HepG2 (cell line): ENCODE measurements at regions not wholly inside any gene's neighbourhood (a gene's known extent, or its start where the extent isn't known, plus 50 kb on each side); places are given as distances from the start of the nearest gene placed in this dataset.
"Not testable (repeated sequence)": the region's sequence is repeated elsewhere in the genome, so short reads cannot be mapped to it uniquely, and the experiment has no call there.

Experiments used
- ATAC-seq: fragments of 200-7000 bp; cut with Tn5 transposase; 3 replicates; pipeline ENCODE4 v1.9.1; 2020; ENCODE audit warnings: mild to moderate bottlenecking, moderate library complexity
- BruUV-seq: library from RNA; stranded (reverse); fragments of 400-500 nt; replicated peaks from 2 replicates; lab custom pipeline; 2021; lab: Mats Ljungman, UMichigan
- CTCF ChIA-PET: fragments of 300-600 bp; formaldehyde crosslinking; extraction: SDS; loops from one replicate; lab custom pipeline; 2021; ENCODE audit warnings: low total read pairs, inconsistent platforms, low intra/inter-chr PET ratio; lab: Yijun Ruan, JAX
- POLR2A ChIA-PET: fragments of 350-600 bp; sonication (Branson Sonifier 250); formaldehyde crosslinking; loops from one replicate; lab custom pipeline; 2020; ENCODE audit warnings: antibody characterized with exemption, inconsistent platforms; lab: Yijun Ruan, JAX
- DNase-seq: peaks from one replicate; pipeline ENCODE4 v3.0.0-alpha.2; 2015; ENCODE audit warnings: low spot score
- FAIRE-seq: peaks from 3 replicates; lab custom pipeline; 2011; peaks lifted over from hg19 to GRCh38; lab: Jason Lieb, UNC
- H2AFZ ChIP-seq: one replicate; pipeline ENCODE4 v1.6.1; 2011; ENCODE audit warnings: low read length, inconsistent platforms
- H3K27ac ChIP-seq: fragments of 300-600 bp; 3 replicates; pipeline ENCODE4 v1.8.0; 2011; ENCODE audit warnings: mixed run types, mild to moderate bottlenecking, mixed read lengths, low read length, inconsistent platforms; ENCODE audit not compliant: insufficient read depth; ENCODE audit errors: extremely low read length
- H3K27me3 ChIP-seq, 2 experiments: fragments of 200-600 bp in 1 of 2; 2 replicates in 1 of 2; 3 replicates in 1 of 2; pipeline versions ENCODE4 v1.6.0 to v1.8.0; 2011; ENCODE audit warnings: low read length in 2 of 2, mild to moderate bottlenecking in 2 of 2, moderate library complexity in 2 of 2, inconsistent platforms in 1 of 2; ENCODE audit not compliant: insufficient read depth in 2 of 2, control insufficient read depth in 1 of 2
- H3K36me3 ChIP-seq, 2 experiments: fragments of 200-600 bp in 1 of 2; replicated peaks in 1 of 2; 2 replicates in 1 of 2; 3 replicates in 1 of 2; pipeline versions ENCODE4 v1.5.1 to v1.8.0; 2011; ENCODE audit warnings: low read length in 2 of 2, inconsistent platforms in 1 of 2; ENCODE audit not compliant: insufficient read depth in 2 of 2, control insufficient read depth in 1 of 2
- H3K4me1 ChIP-seq: 2 replicates; pipeline ENCODE4 v1.5.1; 2012; ENCODE audit warnings: low read length, inconsistent platforms; ENCODE audit not compliant: insufficient read depth
- H3K4me2 ChIP-seq: 2 replicates; pipeline ENCODE4 v1.6.0; 2011; ENCODE audit warnings: low read depth, low read length, inconsistent platforms
- H3K4me3 ChIP-seq, 3 experiments: fragments of 200-600 bp in 1 of 3; sonication (generic), shearing (Covaris generic) in 1 of 3; replicated peaks in 1 of 3; 2 replicates each; pipeline ENCODE4 v1.5.1; 2011 to 2016; ENCODE audit warnings: low read length in 3 of 3, inconsistent platforms in 2 of 3, low read depth in 2 of 3, mild to moderate bottlenecking in 2 of 3, control low read depth in 1 of 3, mixed read lengths in 1 of 3; ENCODE audit not compliant: insufficient read depth in 1 of 3
- H3K79me2 ChIP-seq: one replicate; pipeline ENCODE4 v1.6.1; 2011; ENCODE audit warnings: low read length, inconsistent platforms; ENCODE audit not compliant: insufficient read depth
- H3K9ac ChIP-seq: 2 replicates; pipeline ENCODE4 v1.6.0; 2011; ENCODE audit warnings: mild to moderate bottlenecking, low read depth, low read length, inconsistent platforms; ENCODE audit not compliant: insufficient read depth
- H3K9me3 ChIP-seq: 2 replicates; pipeline ENCODE4 v1.5.1; 2012; ENCODE audit warnings: mild to moderate bottlenecking, low read length
- H4K20me1 ChIP-seq: 2 replicates; pipeline ENCODE4 v1.6.0; 2011; ENCODE audit warnings: inconsistent platforms, mild to moderate bottlenecking, low read length, moderate library complexity; ENCODE audit not compliant: insufficient read depth
- HMG20A ChIP-seq: IDR thresholded peaks from 2 replicates; pipeline ENCODE4 v1.6.1; 2016; ENCODE audit warnings: borderline replicate concordance
- MEIS1 ChIP-seq: sonication (generic); formaldehyde crosslinking; IDR thresholded peaks from 2 replicates; pipeline ENCODE4 v1.9.0; 2021; ENCODE audit warnings: mild to moderate bottlenecking, missing genetic modification reagents, moderate library complexity, borderline replicate concordance
- NFRKB ChIP-seq: fragments of 450-650 bp; IDR thresholded peaks from 2 replicates; pipeline ENCODE4 v1.6.1; 2017
- SMAD1 ChIP-seq: sonication (generic); formaldehyde crosslinking; IDR thresholded peaks from 2 replicates; pipeline ENCODE4 v1.4.0; 2020; ENCODE audit warnings: missing genetic modification reagents, low read depth, mild to moderate bottlenecking, borderline replicate concordance
- SMAD3 ChIP-seq: sonication (generic); formaldehyde crosslinking; IDR thresholded peaks from 2 replicates; pipeline ENCODE4 v1.4.0; 2020; ENCODE audit warnings: missing genetic modification reagents
- ZBTB20 ChIP-seq: sonication (generic); formaldehyde crosslinking; IDR thresholded peaks from 2 replicates; pipeline ENCODE4 v1.8.1; 2023; ENCODE audit warnings: missing genetic modification reagents, low read depth, mild to moderate bottlenecking, borderline replicate concordance
- ZFP1 ChIP-seq: IDR thresholded peaks from 2 replicates; pipeline ENCODE4 v1.6.1; 2016
- ZNF446 ChIP-seq: sonication (generic); formaldehyde crosslinking; IDR thresholded peaks from 2 replicates; pipeline ENCODE4 v1.5.0; 2020; ENCODE audit warnings: mild to moderate bottlenecking, missing genetic modification reagents
- ZNF703 ChIP-seq: sonication (generic); formaldehyde crosslinking; IDR thresholded peaks from 2 replicates; pipeline ENCODE4 v1.5.1; 2020; ENCODE audit warnings: missing genetic modification reagents, mild to moderate bottlenecking, moderate library complexity, borderline replicate concordance
- ZNF761 ChIP-seq: sonication (generic); formaldehyde crosslinking; conservative IDR thresholded peaks from 2 replicates; pipeline ENCODE4 v1.4.0; 2020; ENCODE audit warnings: mild to moderate bottlenecking, missing genetic modification reagents
- WGBS: methylation state at CpG from one replicate; pipeline ENCODE4 v1.1.6; 2017; ENCODE audit warnings: low lambda C conversion rate; 5-methylcytosine and 5-hydroxymethylcytosine counted together
- in situ Hi-C: cut with HindIII; loops from 2 replicates; pipeline ENCODE4 v1.10.0; 2017; ENCODE audit warnings: low pct_unique_long_range_greater_than_20kb; ENCODE audit not compliant: extremely low pct_ligation_motif_present
- intact Hi-C: fragments of 100-400 bp; cut with micrococcal nuclease; formaldehyde crosslinking; loops from one replicate; pipeline ENCODE4 v1.10.0; 2022; ENCODE audit not compliant: unreplicated experiment
- TF ChIP-seq, protein P1 (sequence below): sonication (generic); formaldehyde crosslinking; IDR thresholded peaks from 2 replicates; pipeline ENCODE4 v1.8.0; 2022; ENCODE audit warnings: mild to moderate bottlenecking, missing genetic modification reagents; ENCODE audit not compliant: insufficient replicate concordance
- TF ChIP-seq, protein P2 (sequence below): sonication (generic); formaldehyde crosslinking; IDR thresholded peaks from 2 replicates; pipeline ENCODE4 v1.5.0; 2020; ENCODE audit warnings: missing genetic modification reagents

DNA sequence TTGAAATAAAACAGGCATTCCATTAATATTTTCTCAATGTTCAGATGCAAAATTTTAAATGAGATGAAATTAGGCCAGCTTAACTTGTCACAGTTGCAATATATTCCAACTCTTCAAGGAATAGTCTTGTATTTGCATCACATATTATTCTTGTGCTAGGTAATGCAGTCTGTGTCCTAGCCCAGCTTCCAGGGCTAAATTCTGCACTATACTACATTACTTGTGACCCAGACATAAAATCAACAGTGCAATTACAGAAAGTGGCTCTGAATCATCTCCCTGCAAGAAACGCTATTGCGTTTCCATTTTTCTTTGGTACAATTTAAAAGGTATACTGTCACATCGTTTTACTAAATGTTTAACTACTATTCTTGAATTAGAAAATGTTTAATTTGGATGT, 399.2 kb downstream of the TENT5A start:
- Histone ChIP-seq H3K79me2 (no peaks in the 10 kb centered on the region), H3K27ac (no peak overlapping the region), H3K9ac (no peak overlapping the region)
- in situ Hi-C loops, result no loop called here
- no peak for ATAC-seq
- DNase-seq, result no peak
- TF ChIP-seq SMAD1 (CRISPR knock-in tag), result no peak
- TF ChIP-seq NFRKB, result no peak
- TF ChIP-seq, all 625 proteins: peak for 0
- BruUV-seq, result no TSS peak
- Histone ChIP-seq H3K4me1 (no peaks in the 10 kb centered on the region), H4K20me1 (no peaks in the 10 kb centered on the region), H3K36me3 (no peaks in the 10 kb centered on the region), H3K4me3 (no peak overlapping the region), H2AFZ (no peak overlapping the region), H3K27me3 (no peaks in the 10 kb centered on the region), H3K4me2 (no peak overlapping the region), H3K9me3 (no peaks in the 10 kb centered on the region)
- ChIA-PET CTCF (no interaction called here), POLR2A (no interaction called here)
- WGBS, result 54% methylated on average over 3 of the region's 3 CpGs
- FAIRE-seq, result no peak
- intact Hi-C loops, result no loop called here

DNA sequence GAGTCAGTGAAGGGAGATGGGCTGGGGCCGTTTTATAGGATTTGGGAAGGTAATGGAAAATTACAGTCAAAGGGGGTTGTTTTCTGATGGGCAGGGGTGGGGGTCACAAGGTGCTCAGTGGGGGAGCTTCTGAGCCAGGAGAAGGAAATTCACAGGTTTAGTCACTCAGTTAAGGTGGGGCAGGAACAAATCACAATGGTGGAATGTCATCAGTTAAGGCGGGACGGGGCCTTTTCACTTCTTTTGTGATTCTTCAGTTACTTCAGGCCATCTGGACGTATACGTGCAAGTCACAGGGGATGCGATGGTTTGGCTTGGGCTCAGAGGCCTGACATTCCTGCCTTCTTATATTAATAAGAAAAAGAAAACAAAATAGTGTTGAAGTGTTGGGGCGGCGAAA, 408.5 kb downstream of the TENT5A start:
- FAIRE-seq, ATAC-seq, H3K9me3 ChIP-seq, H3K27me3 ChIP-seq, DNase-seq, H2AFZ ChIP-seq, H3K4me3 ChIP-seq, H3K4me1 ChIP-seq, H4K20me1 ChIP-seq, BruUV-seq, H3K27ac ChIP-seq, H3K9ac ChIP-seq, H3K4me2 ChIP-seq, H3K36me3 ChIP-seq, in situ Hi-C loops, CTCF ChIA-PET, intact Hi-C loops, POLR2A ChIA-PET, H3K79me2 ChIP-seq: not testable (repeated sequence)
- 26% methylated on average over 8 of the region's 8 CpGs for WGBS

DNA sequence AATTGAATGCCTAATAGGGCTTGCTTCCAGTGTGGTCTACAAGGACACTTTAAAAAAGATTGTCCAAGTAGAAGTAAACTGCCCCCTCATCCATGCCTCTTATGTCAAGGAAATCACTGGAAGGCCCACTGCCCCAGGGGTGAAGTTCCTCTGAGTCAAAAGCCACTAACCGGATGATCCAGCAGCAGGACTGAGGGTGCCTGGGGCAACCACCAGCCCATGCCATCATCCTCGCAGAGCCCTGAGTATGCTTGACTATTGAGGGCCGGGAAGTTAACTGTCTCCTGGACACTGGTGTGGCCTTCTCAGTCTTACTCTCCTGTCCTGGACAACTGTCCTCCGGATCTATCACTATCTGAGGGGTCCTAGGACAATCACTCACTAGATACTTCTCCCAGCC, 411.5 kb downstream of the TENT5A start:
- intact Hi-C loops, result no loop called here
- in situ Hi-C loops, result no loop called here
- Histone ChIP-seq H3K36me3 (no peaks in the 10 kb centered on the region), H2AFZ (no peak overlapping the region), H3K4me2 (no peak overlapping the region), H3K79me2 (no peaks in the 10 kb centered on the region), H3K27me3 (no peaks in the 10 kb centered on the region), H3K27ac (no peak overlapping the region), H3K9ac (no peak overlapping the region), H4K20me1 (no peaks in the 10 kb centered on the region), H3K4me3 (no peak overlapping the region), H3K4me1 (no peaks in the 10 kb centered on the region), H3K9me3 (no peaks in the 10 kb centered on the region)
- BruUV-seq, result no TSS peak
- no CpG with 5 or more reads among the region's 4 CpGs for WGBS
- ATAC-seq (no peak), DNase-seq (no peak), FAIRE-seq (no peak)
- CTCF ChIA-PET, result no interaction called here
- POLR2A ChIA-PET, result no interaction called here
- TF ChIP-seq ZNF703 (CRISPR knock-in tag), result no peak
- no peak for TF ChIP-seq HMG20A (CRISPR knock-in tag)
- TF ChIP-seq, protein P1, sequence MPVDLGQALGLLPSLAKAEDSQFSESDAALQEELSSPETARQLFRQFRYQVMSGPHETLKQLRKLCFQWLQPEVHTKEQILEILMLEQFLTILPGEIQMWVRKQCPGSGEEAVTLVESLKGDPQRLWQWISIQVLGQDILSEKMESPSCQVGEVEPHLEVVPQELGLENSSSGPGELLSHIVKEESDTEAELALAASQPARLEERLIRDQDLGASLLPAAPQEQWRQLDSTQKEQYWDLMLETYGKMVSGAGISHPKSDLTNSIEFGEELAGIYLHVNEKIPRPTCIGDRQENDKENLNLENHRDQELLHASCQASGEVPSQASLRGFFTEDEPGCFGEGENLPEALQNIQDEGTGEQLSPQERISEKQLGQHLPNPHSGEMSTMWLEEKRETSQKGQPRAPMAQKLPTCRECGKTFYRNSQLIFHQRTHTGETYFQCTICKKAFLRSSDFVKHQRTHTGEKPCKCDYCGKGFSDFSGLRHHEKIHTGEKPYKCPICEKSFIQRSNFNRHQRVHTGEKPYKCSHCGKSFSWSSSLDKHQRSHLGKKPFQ (CRISPR knock-in tag), result no peak
- no peak for TF ChIP-seq ZBTB20
- TF ChIP-seq ZFP1, result no peak
- no peak for TF ChIP-seq ZNF446 (CRISPR knock-in tag)
- no peak for TF ChIP-seq MEIS1 (CRISPR knock-in tag)
- no peak for TF ChIP-seq ZNF761
- no peak for TF ChIP-seq SMAD3
- TF ChIP-seq, protein P2, sequence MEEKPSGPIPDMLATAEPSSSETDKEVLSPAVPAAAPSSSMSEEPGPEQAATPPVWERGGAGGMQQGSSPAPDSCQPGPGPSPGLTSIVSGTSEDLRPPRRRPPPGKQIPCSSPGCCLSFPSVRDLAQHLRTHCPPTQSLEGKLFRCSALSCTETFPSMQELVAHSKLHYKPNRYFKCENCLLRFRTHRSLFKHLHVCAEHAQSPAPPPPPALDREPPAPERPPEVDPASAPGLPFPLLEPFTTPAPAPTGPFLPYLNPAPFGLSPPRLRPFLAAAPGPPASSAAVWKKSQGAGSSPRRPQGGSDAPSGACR (CRISPR knock-in tag), result no peak
